HEK293 (cell line): ENCODE measurements at regions not wholly inside any gene's neighbourhood (a gene's known extent, or its start where the extent isn't known, plus 50 kb on each side); places are given as distances from the start of the nearest gene placed in this dataset.

Experiments used
- CTCF ChIA-PET: fragments of 350-600 bp; formaldehyde crosslinking; extraction: SDS; loops from one replicate; lab custom pipeline; 2021; ENCODE audit warnings: antibody characterized with exemption; lab: Yijun Ruan, JAX
- POLR2A ChIA-PET: fragments of 300-600 bp; formaldehyde crosslinking; extraction: SDS; loops from one replicate; lab custom pipeline; 2020; ENCODE audit warnings: antibody characterized with exemption, inconsistent platforms; lab: Yijun Ruan, JAX
- H3K27ac ChIP-seq: fragments of 200-500 bp; sonication (Bioruptor generic); 2 replicates; pipeline ENCODE4 v1.5.1; 2014; ENCODE audit warnings: low read depth, low read length, control low read depth, inconsistent platforms; ENCODE audit errors: extremely low read depth
- H3K36me3 ChIP-seq, 2 experiments: fragments of 200-500 bp in 1 of 2; sonication (Bioruptor generic) in 1 of 2; 1 replicate in 1 of 2; 2 replicates in 1 of 2; pipeline ENCODE4 v1.5.1; 2014 to 2017; ENCODE audit warnings: inconsistent platforms in 2 of 2, low read length in 2 of 2; ENCODE audit not compliant: control insufficient read depth in 2 of 2, insufficient read depth in 1 of 2
- H3K4me1 ChIP-seq: fragments of 200-500 bp; sonication (Bioruptor generic); 2 replicates; pipeline ENCODE4 v1.5.1; 2014; ENCODE audit warnings: mild to moderate bottlenecking, low read length, inconsistent platforms; ENCODE audit not compliant: control insufficient read depth, insufficient read depth
- H3K4me3 ChIP-seq: 2 replicates; pipeline ENCODE4 v1.5.1; 2011; ENCODE audit warnings: low read depth, mild to moderate bottlenecking, control low read depth, low read length, moderate library complexity
- H3K9me3 ChIP-seq: fragments of 200-500 bp; sonication (Bioruptor generic); 2 replicates; pipeline ENCODE4 v1.5.1; 2014; ENCODE audit warnings: low read depth, low read length, inconsistent platforms; ENCODE audit not compliant: control insufficient read depth, insufficient read depth
- BCL11A ChIP-seq: fragments of 450-650 bp; formaldehyde crosslinking; IDR thresholded peaks from 2 replicates; pipeline ENCODE4 v1.5.1; 2016; ENCODE audit warnings: low read depth, missing biosample characterization, missing genetic modification characterization
- FEZF1 ChIP-seq: fragments of 450-650 bp; formaldehyde crosslinking; IDR thresholded peaks from 2 replicates; pipeline ENCODE4 v1.5.1; 2016; ENCODE audit warnings: missing biosample characterization, missing genetic modification characterization
- HOXD13 ChIP-seq: sonication (generic); formaldehyde crosslinking; IDR thresholded peaks from 2 replicates; pipeline ENCODE4 v1.8.0; 2022; ENCODE audit warnings: missing genetic modification reagents, borderline replicate concordance
- MEIS1 ChIP-seq: sonication (generic); formaldehyde crosslinking; IDR thresholded peaks from 2 replicates; pipeline ENCODE4 v1.8.1; 2022; ENCODE audit warnings: missing genetic modification reagents, mild to moderate bottlenecking, borderline replicate concordance
- MYNN ChIP-seq: fragments of 450-650 bp; formaldehyde crosslinking; IDR thresholded peaks from 2 replicates; pipeline ENCODE4 v1.5.1; 2016; ENCODE audit warnings: missing biosample characterization, missing genetic modification characterization, borderline replicate concordance
- SP7 ChIP-seq: fragments of 450-650 bp; formaldehyde crosslinking; IDR thresholded peaks from 2 replicates; pipeline ENCODE4 v1.5.1; 2016; ENCODE audit warnings: missing biosample characterization, missing genetic modification characterization
- YY2 ChIP-seq: fragments of 450-650 bp; formaldehyde crosslinking; IDR thresholded peaks from 2 replicates; pipeline ENCODE4 v1.5.1; 2016; ENCODE audit warnings: missing biosample characterization, missing genetic modification characterization
- ZBTB48 ChIP-seq: fragments of 450-650 bp; formaldehyde crosslinking; IDR thresholded peaks from 2 replicates; pipeline ENCODE4 v1.5.1; 2016; ENCODE audit warnings: missing biosample characterization, missing genetic modification characterization
- ZNF16 ChIP-seq: fragments of 450-650 bp; formaldehyde crosslinking; IDR thresholded peaks from 2 replicates; pipeline ENCODE4 v1.5.1; 2016; ENCODE audit warnings: low read depth, missing biosample characterization, missing genetic modification characterization
- ZNF184 ChIP-seq: fragments of 450-650 bp; IDR thresholded peaks from 2 replicates; pipeline ENCODE4 v1.5.1; 2018; ENCODE audit warnings: missing biosample characterization, mild to moderate bottlenecking, missing genetic modification characterization
- ZNF239 ChIP-seq: fragments of 450-650 bp; formaldehyde crosslinking; IDR thresholded peaks from 2 replicates; pipeline ENCODE4 v1.5.1; 2016; ENCODE audit warnings: missing biosample characterization, missing genetic modification characterization
- ZNF266 ChIP-seq: fragments of 450-650 bp; formaldehyde crosslinking; IDR thresholded peaks from 2 replicates; pipeline ENCODE4 v1.5.1; 2016; ENCODE audit warnings: missing biosample characterization, missing genetic modification characterization, low read depth
- ZNF324 ChIP-seq: fragments of 450-650 bp; formaldehyde crosslinking; IDR thresholded peaks from 2 replicates; pipeline ENCODE4 v1.5.1; 2016; ENCODE audit warnings: missing biosample characterization, missing genetic modification characterization
- ZNF366 ChIP-seq: fragments of 450-650 bp; formaldehyde crosslinking; conservative IDR thresholded peaks from 2 replicates; pipeline ENCODE4 v1.5.1; 2016; ENCODE audit warnings: missing biosample characterization, missing genetic modification characterization
- ZNF488 ChIP-seq: fragments of 450-650 bp; formaldehyde crosslinking; IDR thresholded peaks from 2 replicates; pipeline ENCODE4 v1.5.1; 2016; ENCODE audit warnings: missing biosample characterization, missing genetic modification characterization
- ZNF549 ChIP-seq: fragments of 450-650 bp; IDR thresholded peaks from 2 replicates; pipeline ENCODE4 v1.5.1; 2018; ENCODE audit warnings: missing biosample characterization, missing genetic modification characterization, mild to moderate bottlenecking, inconsistent platforms, moderate library complexity
- ZNF561 ChIP-seq: fragments of 450-650 bp; IDR thresholded peaks from 2 replicates; pipeline ENCODE4 v1.5.1; 2018; ENCODE audit warnings: missing biosample characterization, missing genetic modification characterization, borderline replicate concordance
- ZNF571 ChIP-seq: fragments of 450-650 bp; formaldehyde crosslinking; IDR thresholded peaks from 2 replicates; pipeline ENCODE4 v1.5.0; 2017; ENCODE audit warnings: missing biosample characterization, missing genetic modification characterization
- ZNF610 ChIP-seq: fragments of 450-650 bp; formaldehyde crosslinking; IDR thresholded peaks from 2 replicates; pipeline ENCODE4 v1.5.1; 2016; ENCODE audit warnings: missing biosample characterization, missing genetic modification characterization, borderline replicate concordance
- ZNF626 ChIP-seq: fragments of 450-650 bp; sonication (Bioruptor Pico); formaldehyde crosslinking; IDR thresholded peaks from 2 replicates; pipeline ENCODE4 v1.5.1; 2018; ENCODE audit warnings: missing biosample characterization, missing genetic modification characterization, inconsistent platforms
- ZNF704 ChIP-seq: fragments of 450-650 bp; formaldehyde crosslinking; IDR thresholded peaks from 2 replicates; pipeline ENCODE4 v1.5.1; 2016; ENCODE audit warnings: missing biosample characterization, missing genetic modification characterization
- ZNF777 ChIP-seq: fragments of 450-650 bp; formaldehyde crosslinking; IDR thresholded peaks from 2 replicates; pipeline ENCODE4 v1.5.1; 2017; ENCODE audit warnings: missing biosample characterization, missing genetic modification characterization, borderline replicate concordance
- ZNF785 ChIP-seq: fragments of 450-650 bp; formaldehyde crosslinking; IDR thresholded peaks from 2 replicates; pipeline ENCODE4 v1.5.1; 2016; ENCODE audit warnings: missing biosample characterization, missing genetic modification characterization
- ZSCAN16 ChIP-seq: fragments of 450-650 bp; formaldehyde crosslinking; IDR thresholded peaks from 2 replicates; pipeline ENCODE4 v1.5.1; 2016; ENCODE audit warnings: missing biosample characterization, missing genetic modification characterization
- ZSCAN23 ChIP-seq: fragments of 450-650 bp; formaldehyde crosslinking; IDR thresholded peaks from 2 replicates; pipeline ENCODE4 v1.5.1; 2016; ENCODE audit warnings: missing biosample characterization, missing genetic modification characterization
- ZSCAN4 ChIP-seq: fragments of 450-650 bp; formaldehyde crosslinking; IDR thresholded peaks from 2 replicates; pipeline ENCODE4 v1.5.1; 2017; ENCODE audit warnings: missing biosample characterization, missing genetic modification characterization
- ZXDB ChIP-seq: fragments of 450-650 bp; formaldehyde crosslinking; IDR thresholded peaks from 2 replicates; pipeline ENCODE4 v1.5.1; 2016; ENCODE audit warnings: missing biosample characterization, missing genetic modification characterization

GRCh38 chr2:126444512-126444911, 211.4 kb upstream of the GYPC start:
- H3K4me3 ChIP-seq: no peak overlapping the region
- no peak overlapping the region for H3K27ac ChIP-seq
- H3K36me3 ChIP-seq: no peaks in the 10 kb centered on the region
- ChIA-PET CTCF (no interaction called here), POLR2A (no interaction called here)
- no peaks in the 10 kb centered on the region for H3K9me3 ChIP-seq
- no peaks in the 10 kb centered on the region for H3K4me1 ChIP-seq
- no peak for TF ChIP-seq ZNF239

- Histone ChIP-seq H3K9me3 (no peaks in the 10 kb centered on the region), H3K27ac (no peak overlapping the region), H3K4me3 (no peak overlapping the region), H3K36me3 (no peaks in the 10 kb centered on the region), H3K4me1 (no peaks in the 10 kb centered on the region)
- POLR2A ChIA-PET: no interaction called here
- CTCF ChIA-PET: interaction anchor here (0.6 kb wide), 1 partner anchor 556 kb away, joined by 7 read pairs; no protein-coding TSS in a partner anchor
- TF ChIP-seq ZNF366 (tag by site-specific recombination) (no peak), MEIS1 (CRISPR knock-in tag) (no peak), ZNF626 (tag by site-specific recombination) (no peak), HOXD13 (CRISPR knock-in tag) (no peak), ZNF184 (tag by site-specific recombination) (no peak), ZNF571 (tag by site-specific recombination) (no peak), ZNF561 (tag by site-specific recombination) (no peak)
Measured at GRCh38 chr2:126446106-126446695, 209.8 kb upstream of the GYPC start.

GRCh38 chr2:126448611-126449010, 207.3 kb upstream of the GYPC start:
- Histone ChIP-seq H3K36me3 (no peaks in the 10 kb centered on the region), H3K4me3 (no peak overlapping the region), H3K27ac (no peak overlapping the region), H3K4me1 (no peaks in the 10 kb centered on the region), H3K9me3 (no peaks in the 10 kb centered on the region)
- TF ChIP-seq MYNN: no peak
- TF ChIP-seq ZNF266 (tag by site-specific recombination): no peak
- no peak for TF ChIP-seq ZSCAN23 (tag by site-specific recombination)
- no peak for TF ChIP-seq ZNF610
- TF ChIP-seq ZNF785 (tag by site-specific recombination): no peak
- TF ChIP-seq FEZF1 (tag by site-specific recombination): no peak
- no peak for TF ChIP-seq ZNF16 (tag by site-specific recombination)
- TF ChIP-seq YY2 (tag by site-specific recombination): no peak
- no peak for TF ChIP-seq ZXDB (tag by site-specific recombination)
- TF ChIP-seq ZSCAN16 (tag by site-specific recombination): no peak
- no peak for TF ChIP-seq BCL11A (tag by site-specific recombination)
- TF ChIP-seq ZBTB48: no peak
- ChIA-PET CTCF (no interaction called here), POLR2A (no interaction called here)

GRCh38 chr2:126449677-126450076, 206.3 kb upstream of the GYPC start:
- Histone ChIP-seq H3K4me3 (no peak overlapping the region), H3K9me3 (no peaks in the 10 kb centered on the region), H3K27ac (no peak overlapping the region), H3K36me3 (no peaks in the 10 kb centered on the region), H3K4me1 (no peaks in the 10 kb centered on the region)
- ChIA-PET CTCF (no interaction called here), POLR2A (no interaction called here)
- TF ChIP-seq ZNF704 (no peak), ZSCAN4 (tag by site-specific recombination) (no peak), ZNF785 (tag by site-specific recombination) (no peak), ZNF488 (tag by site-specific recombination) (no peak), ZNF549 (no peak), ZNF324 (tag by site-specific recombination) (no peak), ZNF777 (tag by site-specific recombination) (no peak), SP7 (tag by site-specific recombination) (no peak)
